Activated T-helper 17 cell treated with anti-CD3 and anti-CD28 coated beads, Interleukin-2, amount 50 U/mL, for 72 hours (primary cell): ENCODE measurements at regions not wholly inside any gene's neighbourhood (a gene's known extent, or its start where the extent isn't known, plus 50 kb on each side); places are given as distances from the start of the nearest gene placed in this dataset.
"Not testable (repeated sequence)": the region's sequence is repeated elsewhere in the genome, so short reads cannot be mapped to it uniquely, and the experiment has no call there.

Experiments used
- ATAC-seq: fragments of 150-1000 bp; cut with Tn5 transposase; replicated peaks from 2 replicates; pipeline ENCODE4 v1.10.0; 2021; ENCODE audit warnings: mild to moderate bottlenecking, moderate library complexity
- H3K27ac Mint-ChIP-seq: one replicate; pipeline ENCODE4 v1.8.0; 2022; ENCODE audit warnings: mixed read lengths
- H3K27me3 Mint-ChIP-seq: one replicate; pipeline ENCODE4 v1.8.0; 2022; ENCODE audit warnings: mixed read lengths
- H3K36me3 Mint-ChIP-seq: one replicate; pipeline ENCODE4 v1.8.0; 2022; ENCODE audit warnings: low read depth, mild to moderate bottlenecking, mixed read lengths
- H3K4me1 Mint-ChIP-seq: one replicate; pipeline ENCODE4 v1.8.0; 2022; ENCODE audit warnings: mixed read lengths
- H3K4me3 Mint-ChIP-seq: one replicate; pipeline ENCODE4 v1.8.0; 2022; ENCODE audit warnings: mild to moderate bottlenecking, mixed read lengths
- H3K9me3 Mint-ChIP-seq: one replicate; pipeline ENCODE4 v1.8.0; 2022; ENCODE audit warnings: mixed read lengths

GRCh38 chr2:90359887-90360730, 1668.6 kb downstream of the RPIA start:
- ATAC-seq, H3K4me3 Mint-ChIP-seq, H3K27ac Mint-ChIP-seq, H3K36me3 Mint-ChIP-seq, H3K9me3 Mint-ChIP-seq, H3K27me3 Mint-ChIP-seq, H3K4me1 Mint-ChIP-seq: not testable (repeated sequence)

GRCh38 chr2:90360731-90361035, 1669.2 kb downstream of the RPIA start:
- not testable (repeated sequence) for H3K4me3 Mint-ChIP-seq, H3K27me3 Mint-ChIP-seq, ATAC-seq, H3K4me1 Mint-ChIP-seq, H3K9me3 Mint-ChIP-seq, H3K36me3 Mint-ChIP-seq, H3K27ac Mint-ChIP-seq
